Muscle layer of duodenum (tissue), 2 donors: ENCODE measurements at regions not wholly inside any gene's neighbourhood (a gene's known extent, or its start where the extent isn't known, plus 50 kb on each side); places are given as distances from the start of the nearest gene placed in this dataset.

Source experiments
- H3K27ac ChIP-seq: one replicate; pipeline ENCODE4 v1.7.0; 2013; ENCODE audit warnings: mild to moderate bottlenecking, low read length
- H3K27me3 ChIP-seq: one replicate; pipeline ENCODE4 v1.7.0; 2013; ENCODE audit warnings: low read depth, mild to moderate bottlenecking, control low read depth, low read length
- H3K36me3 ChIP-seq, 2 donors: one replicate each; pipeline ENCODE4 v1.7.0; 2013; ENCODE audit warnings: low read length in 2 of 2, control low read depth in 1 of 2, mild to moderate bottlenecking in 1 of 2; ENCODE audit not compliant: insufficient read depth in 2 of 2, control insufficient read depth in 1 of 2
- H3K4me1 ChIP-seq, 2 donors: one replicate each; pipeline ENCODE4 v1.7.0; 2013; ENCODE audit warnings: low read length in 2 of 2, mild to moderate bottlenecking in 2 of 2, control low read depth in 1 of 2, moderate library complexity in 1 of 2; ENCODE audit not compliant: insufficient read depth in 2 of 2, control insufficient read depth in 1 of 2
- H3K4me3 ChIP-seq, 2 donors: one replicate each; pipeline ENCODE4 v1.7.0; 2013; ENCODE audit warnings: low read length in 2 of 2, low read depth in 1 of 2, mild to moderate bottlenecking in 1 of 2
- H3K9me3 ChIP-seq, 2 donors: one replicate each; pipeline ENCODE4 v1.7.0; 2013; ENCODE audit warnings: low read length in 2 of 2, control low read depth in 1 of 2, mild to moderate bottlenecking in 1 of 2; ENCODE audit not compliant: control insufficient read depth in 1 of 2
- donor health status: healthy.

DNA sequence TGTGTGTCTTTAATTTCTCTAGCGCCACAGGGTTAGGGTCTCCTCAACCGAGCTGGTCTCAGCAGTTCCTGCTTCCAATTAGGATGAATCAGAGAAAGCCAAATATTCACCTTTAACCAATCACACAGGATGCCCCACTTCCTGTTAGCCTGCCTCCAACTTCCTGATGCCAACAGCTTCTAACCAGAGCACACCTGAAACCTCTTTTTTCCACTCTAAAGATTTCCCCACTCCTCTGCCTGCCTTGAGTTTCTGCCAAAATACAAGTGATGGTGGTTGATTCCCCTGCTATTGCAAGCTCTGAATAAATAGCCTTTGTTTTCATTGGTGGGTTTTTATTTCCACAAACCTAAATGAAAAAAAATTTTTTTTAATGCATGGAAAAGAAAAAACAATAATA is 144.7 kb upstream of the UST start:
- Histone ChIP-seq H3K9me3 (no peaks in the 10 kb centered on the region), H3K36me3 (no peaks in the 10 kb centered on the region), H3K27ac (no peak overlapping the region), H3K4me3 (no peak overlapping the region), H3K27me3 (no peaks in the 10 kb centered on the region), H3K4me1 (peaks cover 0 to 18% of the 10 kb centered on the region in 2 donors)

GRCh38 chr6:148608199-148608951 is 138.5 kb upstream of the UST start:
- Histone ChIP-seq H3K27me3 (no peaks in the 10 kb centered on the region), H3K36me3 (no peaks in the 10 kb centered on the region), H3K4me3 (no peak overlapping the region), H3K9me3 (no peaks in the 10 kb centered on the region), H3K27ac (no peak overlapping the region), H3K4me1 (peaks cover 0 to 10% of the 10 kb centered on the region in 2 donors)

GRCh38 chr6:148611213-148611612 is 135.6 kb upstream of the UST start:
- Histone ChIP-seq H3K36me3 (no peaks in the 10 kb centered on the region), H3K4me1 (peaks cover 0 to 10% of the 10 kb centered on the region in 2 donors), H3K9me3 (no peaks in the 10 kb centered on the region), H3K27ac (no peak overlapping the region), H3K27me3 (no peaks in the 10 kb centered on the region), H3K4me3 (no peak overlapping the region)

DNA sequence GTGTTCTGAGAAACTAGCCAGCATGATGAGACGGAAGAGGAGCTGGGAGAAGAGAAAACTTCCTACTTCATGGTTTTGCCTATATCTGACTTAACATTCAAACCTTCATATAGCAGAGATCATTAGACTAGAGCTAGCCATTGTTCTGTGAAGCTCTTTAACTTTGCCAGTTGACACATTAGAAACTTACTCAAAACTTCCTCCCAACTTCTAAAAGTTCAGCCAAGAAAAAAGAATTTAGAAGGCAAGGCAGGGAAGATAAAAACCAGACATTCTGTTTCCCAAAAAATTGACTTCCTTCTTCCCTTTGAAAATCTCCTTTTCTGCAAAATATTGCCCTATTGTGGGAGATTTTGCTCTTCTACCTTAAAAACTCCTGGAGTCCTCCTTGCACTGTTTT is 134.8 kb upstream of the UST start:
- Histone ChIP-seq H3K36me3 (no peaks in the 10 kb centered on the region), H3K4me1 (peaks cover 0 to 10% of the 10 kb centered on the region in 2 donors), H3K27ac (peak overlapping the region; percentile 25), H3K27me3 (no peaks in the 10 kb centered on the region), H3K4me3 (no peak overlapping the region), H3K9me3 (no peaks in the 10 kb centered on the region)

DNA sequence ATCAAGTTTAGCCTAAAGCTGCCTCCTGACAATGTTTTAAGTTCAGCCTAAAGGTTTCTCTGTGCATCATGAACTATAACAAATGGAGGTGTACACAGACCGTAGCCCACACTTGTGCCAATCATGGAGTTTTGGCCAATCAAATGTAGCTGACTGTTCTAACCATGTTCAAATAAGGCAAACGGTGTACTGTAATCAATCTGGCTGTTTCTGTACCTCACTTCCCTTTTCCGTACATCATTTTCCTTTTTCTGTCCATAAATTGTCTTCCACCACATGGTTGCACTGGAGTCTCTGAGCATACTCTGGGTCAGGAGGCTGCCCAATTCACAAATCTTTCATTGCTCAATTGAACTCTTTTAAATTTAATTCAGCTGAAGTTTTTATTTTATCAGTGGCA is 132.2 kb upstream of the UST start:
- no peaks in the 10 kb centered on the region for H3K9me3 ChIP-seq
- no peak overlapping the region for H3K27ac ChIP-seq
- no peaks in the 10 kb centered on the region for H3K27me3 ChIP-seq
- peaks cover 0 to 10% of the 10 kb centered on the region in 2 donors for H3K4me1 ChIP-seq
- no peaks in the 10 kb centered on the region for H3K36me3 ChIP-seq
- H3K4me3 ChIP-seq = no peak overlapping the region

DNA sequence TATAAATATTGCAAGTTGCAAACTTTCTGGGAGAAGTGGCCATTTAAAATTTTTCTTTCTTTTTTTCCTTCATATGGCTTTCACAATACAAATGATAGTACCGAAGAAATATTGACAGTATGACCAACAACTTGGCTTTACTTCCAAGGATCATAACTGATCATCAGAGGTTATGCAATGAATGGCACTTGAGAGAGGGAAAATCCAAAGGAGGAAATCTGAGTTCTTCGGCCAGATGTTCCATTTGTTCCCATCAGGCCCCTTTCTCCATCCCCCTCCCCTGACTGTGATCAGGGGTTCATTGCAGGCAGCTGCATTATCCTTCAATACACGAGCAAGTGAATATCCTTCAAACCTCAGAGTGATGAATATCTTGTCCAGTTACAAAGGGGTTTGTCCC is 130.0 kb upstream of the UST start:
- no peak overlapping the region for H3K27ac ChIP-seq
- H3K4me1 ChIP-seq = peaks cover 0 to 7% of the 10 kb centered on the region in 2 donors
- no peaks in the 10 kb centered on the region for H3K9me3 ChIP-seq
- H3K4me3 ChIP-seq = no peak overlapping the region
- no peaks in the 10 kb centered on the region for H3K36me3 ChIP-seq
- no peaks in the 10 kb centered on the region for H3K27me3 ChIP-seq

GRCh38 chr6:148617530-148617929 is 129.3 kb upstream of the UST start:
- Histone ChIP-seq H3K4me3 (no peak overlapping the region), H3K9me3 (no peaks in the 10 kb centered on the region), H3K27me3 (no peaks in the 10 kb centered on the region), H3K27ac (no peak overlapping the region), H3K36me3 (no peaks in the 10 kb centered on the region), H3K4me1 (no peaks in the 10 kb centered on the region)

- Histone ChIP-seq H3K9me3 (no peaks in the 10 kb centered on the region), H3K27me3 (no peaks in the 10 kb centered on the region), H3K36me3 (no peaks in the 10 kb centered on the region), H3K4me3 (no peak overlapping the region), H3K4me1 (no peaks in the 10 kb centered on the region), H3K27ac (no peak overlapping the region)
These were observed 126.9 kb upstream of the UST start for GRCh38 chr6:148619891-148620290.

DNA sequence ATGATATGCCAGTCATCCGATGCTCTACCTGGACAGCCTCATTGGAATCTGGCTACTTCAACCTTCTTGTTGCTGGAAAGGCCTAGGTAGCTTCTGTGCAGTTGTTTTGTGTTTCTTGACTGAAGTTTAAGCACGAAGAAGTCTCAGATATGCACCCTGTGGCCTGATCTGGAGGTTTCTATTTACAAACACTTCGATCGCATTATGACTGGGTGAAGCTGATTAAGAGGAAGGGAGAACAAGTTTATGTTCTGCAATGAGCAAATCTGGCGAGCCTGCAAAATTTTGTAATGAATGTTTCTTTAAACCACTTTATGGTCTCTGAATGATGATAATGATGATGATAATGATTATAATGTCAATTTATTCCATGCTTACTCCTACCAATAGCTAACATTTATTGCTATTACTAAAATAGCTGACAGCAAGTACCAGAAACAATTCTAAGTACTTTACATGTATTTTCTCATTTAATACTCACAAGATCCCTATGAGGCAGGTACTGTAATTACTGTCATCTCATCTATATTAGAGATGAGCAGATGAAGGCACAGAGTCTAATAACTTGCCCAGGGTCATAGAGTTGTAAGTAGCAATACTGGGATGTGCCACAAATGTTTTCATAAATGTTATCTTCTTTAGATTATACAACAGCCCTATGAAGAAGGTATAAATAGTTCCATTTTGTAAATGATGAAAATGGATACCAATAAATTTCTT is 126.1 kb upstream of the UST start:
- H3K36me3 ChIP-seq = no peaks in the 10 kb centered on the region
- H3K4me3 ChIP-seq = no peak overlapping the region
- no peaks in the 10 kb centered on the region for H3K9me3 ChIP-seq
- no peaks in the 10 kb centered on the region for H3K4me1 ChIP-seq
- no peak overlapping the region for H3K27ac ChIP-seq
- H3K27me3 ChIP-seq = no peaks in the 10 kb centered on the region

GRCh38 chr6:148625609-148626008 is 121.2 kb upstream of the UST start:
- H3K36me3 ChIP-seq = no peaks in the 10 kb centered on the region

DNA sequence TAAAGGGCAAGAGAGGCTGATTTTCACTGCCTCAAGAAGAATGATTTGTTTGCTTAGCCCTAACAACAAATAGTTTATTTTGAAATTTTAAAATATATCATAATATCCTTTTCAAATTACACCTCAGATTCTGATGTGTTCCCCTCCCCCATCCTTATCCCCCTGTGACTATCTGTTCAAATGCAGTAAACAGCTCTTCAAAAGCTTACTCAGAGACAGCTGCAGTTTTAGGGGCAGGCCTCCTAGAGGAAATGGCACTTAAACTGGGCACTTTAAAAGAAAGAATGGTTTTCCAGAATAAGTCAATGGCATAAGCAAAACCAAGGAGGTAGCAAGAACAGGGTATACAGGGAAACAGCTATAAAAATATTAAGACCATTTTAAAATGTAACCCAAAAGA is 118.6 kb upstream of the UST start:
- Histone ChIP-seq H3K36me3 (no peaks in the 10 kb centered on the region), H3K4me3 (no peak overlapping the region), H3K27me3 (no peaks in the 10 kb centered on the region), H3K27ac (no peak overlapping the region), H3K9me3 (no peaks in the 10 kb centered on the region), H3K4me1 (peaks cover 0 to 9% of the 10 kb centered on the region in 2 donors)

More at GRCh38 chr6:148625609-148626008, 121.2 kb upstream of the UST start:
- Histone ChIP-seq H3K27ac (no peak overlapping the region), H3K4me3 (no peak overlapping the region), H3K9me3 (no peaks in the 10 kb centered on the region), H3K4me1 (peaks cover 0 to 9% of the 10 kb centered on the region in 2 donors), H3K27me3 (no peaks in the 10 kb centered on the region)
